CD4-positive, alpha-beta T cell (primary cell): ENCODE measurements at regions not wholly inside any gene's neighbourhood (a gene's known extent, or its start where the extent isn't known, plus 50 kb on each side); places are given as distances from the start of the nearest gene placed in this dataset.

ENCODE experiments used
- ATAC-seq: fragments of 200-7000 bp; cut with Tn5 transposase; one replicate; pipeline ENCODE4 v1.10.0; 2022; ENCODE audit warnings: mild to moderate bottlenecking; ENCODE audit not compliant: poor library complexity
- CTCF ChIA-PET: fragments of 350-600 bp; sonication (Branson Sonifier 250); formaldehyde crosslinking; loops from one replicate; lab custom pipeline; 2021; ENCODE audit warnings: antibody characterized with exemption, inconsistent platforms; lab: Charles Lee
- POLR2A ChIA-PET: fragments of 350-600 bp; sonication (Branson Sonifier 250); formaldehyde crosslinking; loops from one replicate; lab custom pipeline; 2021; ENCODE audit warnings: antibody characterized with exemption, inconsistent platforms; lab: Charles Lee
- DNase-seq, 14 experiments: peaks; one replicate each; pipeline ENCODE4 v3.0.0-alpha.2; 2013 to 2020; ENCODE audit warnings: mixed read lengths in 2 of 14
- H3K27ac ChIP-seq, 2 donors: one replicate each; pipeline versions ENCODE4 v1.5.1 to v1.7.0; 2013; ENCODE audit warnings: low read length in 2 of 2, low read depth in 1 of 2, mild to moderate bottlenecking in 1 of 2
- H3K27me3 ChIP-seq, 2 experiments: 1 replicate in 1 of 2; 2 replicates in 1 of 2; pipeline versions ENCODE4 v1.6.1 to v1.7.0; 2013; ENCODE audit warnings: low read length in 2 of 2, control low read depth in 1 of 2, mild to moderate bottlenecking in 1 of 2, moderate library complexity in 1 of 2; ENCODE audit not compliant: insufficient read depth in 2 of 2, control insufficient read depth in 1 of 2
- H3K36me3 ChIP-seq: one replicate; pipeline ENCODE4 v1.6.1; 2013; ENCODE audit warnings: low read length, control low read depth; ENCODE audit not compliant: insufficient read depth
- H3K4me1 ChIP-seq: one replicate; pipeline ENCODE4 v1.6.1; 2013; ENCODE audit warnings: low read length, control low read depth; ENCODE audit not compliant: insufficient read depth
- H3K4me3 ChIP-seq: one replicate; pipeline ENCODE4 v1.5.1; 2013; ENCODE audit warnings: mild to moderate bottlenecking, low read length, moderate library complexity
- H3K9me3 ChIP-seq, 2 experiments: 1 replicate in 1 of 2; 2 replicates in 1 of 2; pipeline versions ENCODE4 v1.6.1 to v1.7.0; 2013; ENCODE audit warnings: low read length in 2 of 2, mild to moderate bottlenecking in 2 of 2, control low read depth in 1 of 2, moderate library complexity in 1 of 2; ENCODE audit not compliant: control insufficient read depth in 1 of 2, insufficient read depth in 1 of 2
- H3K27ac Mint-ChIP-seq: one replicate; pipeline ENCODE4 v1.8.0; 2020; ENCODE audit warnings: mixed read lengths
- H3K27me3 Mint-ChIP-seq: one replicate; pipeline ENCODE4 v1.8.0; 2021; ENCODE audit warnings: mixed read lengths
- H3K36me3 Mint-ChIP-seq: one replicate; pipeline ENCODE4 v1.8.0; 2021; ENCODE audit warnings: low read depth, mixed read lengths
- H3K4me1 Mint-ChIP-seq: one replicate; pipeline ENCODE4 v1.8.0; 2021; ENCODE audit warnings: low read depth, mixed read lengths
- H3K4me3 Mint-ChIP-seq: one replicate; pipeline ENCODE4 v1.8.0; 2020; ENCODE audit warnings: mild to moderate bottlenecking, mixed read lengths
- H3K9me3 Mint-ChIP-seq: one replicate; pipeline ENCODE4 v1.8.0; 2020; ENCODE audit warnings: mixed read lengths
- intact Hi-C, 2 experiments: fragments of 100-400 bp; cut with DNase I in 1 of 2; cut with micrococcal nuclease in 1 of 2; formaldehyde crosslinking; loops; one replicate each; pipeline versions ENCODE4 v1.15.1 to v1.9.0; 2023 to 2025; cut with DNase I, micrococcal nuclease
- TF ChIP-seq, protein P1 (sequence below): fragments of 200-600 bp; IDR thresholded peaks from one replicate; pipeline ENCODE4 v1.8.0; 2022; ENCODE audit warnings: antibody characterized with exemption, mild to moderate bottlenecking

DNA sequence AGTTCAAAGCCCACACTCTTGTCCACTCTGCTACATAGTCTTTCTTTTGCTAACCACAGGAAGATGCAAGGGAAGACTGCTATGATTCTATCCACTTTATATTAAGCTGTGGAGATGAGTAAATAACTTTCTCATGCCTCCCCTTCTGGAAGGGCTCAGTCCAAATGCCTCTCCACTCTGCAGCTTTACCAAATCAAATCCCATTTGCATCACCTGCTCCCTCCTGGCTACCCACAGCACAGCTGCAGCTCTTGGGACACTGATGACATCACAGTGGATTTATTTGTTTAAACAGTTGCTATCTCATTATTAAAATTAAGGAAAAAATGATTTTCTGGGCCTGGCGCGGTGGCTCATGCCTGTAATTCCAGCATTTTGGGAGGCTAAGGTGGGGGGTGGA, 1544.9 kb upstream of the WWC1 start:
- H3K27me3 ChIP-seq: no peaks in the 10 kb centered on the region
- peaks cover 13% of the 10 kb centered on the region for H3K9me3 Mint-ChIP-seq
- H3K4me3 ChIP-seq: no peak overlapping the region
- no peaks in the 10 kb centered on the region for H3K4me1 ChIP-seq
- ChIA-PET POLR2A (no interaction called here), CTCF (no interaction called here)
- intact Hi-C loops: no loop called here
- no peak overlapping the region for H3K27ac Mint-ChIP-seq
- no peaks in the 10 kb centered on the region for H3K36me3 ChIP-seq
- H3K9me3 ChIP-seq: peaks cover 0 to 6% of the 10 kb centered on the region in 2 experiments
- no peak overlapping the region for H3K4me3 Mint-ChIP-seq
- no peaks in the 10 kb centered on the region for H3K27me3 Mint-ChIP-seq
- no peaks in the 10 kb centered on the region for H3K36me3 Mint-ChIP-seq
- DNase-seq: no peak
- no peak overlapping the region for H3K27ac ChIP-seq
- TF ChIP-seq, protein P1, sequence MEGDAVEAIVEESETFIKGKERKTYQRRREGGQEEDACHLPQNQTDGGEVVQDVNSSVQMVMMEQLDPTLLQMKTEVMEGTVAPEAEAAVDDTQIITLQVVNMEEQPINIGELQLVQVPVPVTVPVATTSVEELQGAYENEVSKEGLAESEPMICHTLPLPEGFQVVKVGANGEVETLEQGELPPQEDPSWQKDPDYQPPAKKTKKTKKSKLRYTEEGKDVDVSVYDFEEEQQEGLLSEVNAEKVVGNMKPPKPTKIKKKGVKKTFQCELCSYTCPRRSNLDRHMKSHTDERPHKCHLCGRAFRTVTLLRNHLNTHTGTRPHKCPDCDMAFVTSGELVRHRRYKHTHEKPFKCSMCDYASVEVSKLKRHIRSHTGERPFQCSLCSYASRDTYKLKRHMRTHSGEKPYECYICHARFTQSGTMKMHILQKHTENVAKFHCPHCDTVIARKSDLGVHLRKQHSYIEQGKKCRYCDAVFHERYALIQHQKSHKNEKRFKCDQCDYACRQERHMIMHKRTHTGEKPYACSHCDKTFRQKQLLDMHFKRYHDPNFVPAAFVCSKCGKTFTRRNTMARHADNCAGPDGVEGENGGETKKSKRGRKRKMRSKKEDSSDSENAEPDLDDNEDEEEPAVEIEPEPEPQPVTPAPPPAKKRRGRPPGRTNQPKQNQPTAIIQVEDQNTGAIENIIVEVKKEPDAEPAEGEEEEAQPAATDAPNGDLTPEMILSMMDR: no peak
- no peak for ATAC-seq
- no peaks in the 10 kb centered on the region for H3K4me1 Mint-ChIP-seq

DNA sequence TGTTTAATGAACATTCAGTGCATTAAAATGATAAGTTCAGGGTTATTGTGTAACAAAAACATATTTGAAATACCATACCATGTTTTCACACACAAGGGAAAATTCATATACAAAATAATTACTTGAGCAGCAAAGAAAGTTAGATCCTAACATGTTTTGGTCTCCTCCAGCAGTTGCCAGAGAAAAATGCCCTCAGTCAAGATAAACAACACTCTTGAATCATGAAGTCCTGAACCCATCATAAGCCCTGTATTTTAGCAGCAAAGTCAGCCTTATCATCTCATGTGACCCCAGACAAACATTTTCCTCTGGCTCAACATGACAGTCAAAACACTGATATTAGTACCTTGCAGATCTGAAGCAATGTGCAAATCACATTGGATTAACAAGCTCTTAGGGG, 1541.1 kb upstream of the WWC1 start:
- intact Hi-C loops: no loop called here
- no peaks in the 10 kb centered on the region for H3K4me1 ChIP-seq
- H3K36me3 ChIP-seq: no peaks in the 10 kb centered on the region
- TF ChIP-seq, protein P1: no peak
- Mint-ChIP-seq H3K4me1 (no peaks in the 10 kb centered on the region), H3K36me3 (no peaks in the 10 kb centered on the region), H3K27ac (no peak overlapping the region), H3K27me3 (no peaks in the 10 kb centered on the region), H3K9me3 (peaks cover 5% of the 10 kb centered on the region), H3K4me3 (no peak overlapping the region)
- peaks cover 0 to 11% of the 10 kb centered on the region in 2 experiments for H3K9me3 ChIP-seq
- POLR2A ChIA-PET: no interaction called here
- DNase-seq (no peak), ATAC-seq (no peak)
- no peaks in the 10 kb centered on the region for H3K27me3 ChIP-seq
- no peak overlapping the region for H3K27ac ChIP-seq
- no peak overlapping the region for H3K4me3 ChIP-seq
- CTCF ChIA-PET: no interaction called here

DNA sequence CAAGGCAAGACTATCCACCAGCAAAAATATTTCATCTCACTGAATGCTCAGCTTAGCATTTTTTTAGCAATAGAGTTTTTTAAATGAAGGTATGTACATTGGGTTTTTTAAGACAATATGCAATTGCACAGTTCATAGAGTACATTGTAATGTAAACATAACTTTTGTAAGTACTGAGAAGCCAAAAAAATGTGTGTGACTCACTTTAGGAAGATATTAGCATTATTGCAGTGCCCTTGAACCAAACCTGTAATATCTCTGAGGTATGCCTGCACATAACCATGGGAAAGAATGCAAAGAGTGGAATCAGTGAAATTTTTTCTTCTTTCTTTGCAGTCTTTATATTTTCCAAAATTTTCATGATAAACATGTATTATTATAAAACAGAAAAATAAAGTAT, 1533.3 kb upstream of the WWC1 start:
- Mint-ChIP-seq H3K4me1 (no peaks in the 10 kb centered on the region), H3K9me3 (peaks cover 7% of the 10 kb centered on the region), H3K4me3 (no peak overlapping the region), H3K36me3 (no peaks in the 10 kb centered on the region), H3K27ac (no peak overlapping the region), H3K27me3 (no peaks in the 10 kb centered on the region)
- intact Hi-C loops: no loop called here
- H3K27ac ChIP-seq: no peak overlapping the region
- no peak overlapping the region for H3K4me3 ChIP-seq
- H3K36me3 ChIP-seq: no peaks in the 10 kb centered on the region
- no peaks in the 10 kb centered on the region for H3K27me3 ChIP-seq
- DNase-seq: no peak
- peaks cover 0 to 14% of the 10 kb centered on the region in 2 experiments for H3K9me3 ChIP-seq
- ATAC-seq: no peak
- TF ChIP-seq, protein P1: no peak
- H3K4me1 ChIP-seq: no peaks in the 10 kb centered on the region
- ChIA-PET CTCF (no interaction called here), POLR2A (no interaction called here)
